Fibroblast of mammary gland (primary cell): ENCODE measurements at regions not wholly inside any gene's neighbourhood (a gene's known extent, or its start where the extent isn't known, plus 50 kb on each side); places are given as distances from the start of the nearest gene placed in this dataset.

Source experiments
- DNase-seq: peaks from one replicate; pipeline ENCODE4 v3.0.0-alpha.2; 2010; ENCODE audit warnings: low read depth
- H3K4me3 ChIP-seq: 2 replicates; pipeline ENCODE4 v1.5.1; 2011; ENCODE audit warnings: low read depth, mild to moderate bottlenecking, low read length, moderate library complexity; ENCODE audit not compliant: control insufficient read depth
- TF ChIP-seq, protein P1 (sequence below): conservative IDR thresholded peaks from 2 replicates; pipeline ENCODE4 v1.5.1; 2011; ENCODE audit warnings: low read depth, low read length, inconsistent platforms; ENCODE audit not compliant: control insufficient read depth, insufficient read depth

GRCh38 chr5:117218789-117219188 is 644.2 kb upstream of the SEMA6A start:
- no peak overlapping the region for H3K4me3 ChIP-seq
- DNase-seq: no peak
- TF ChIP-seq, protein P1, sequence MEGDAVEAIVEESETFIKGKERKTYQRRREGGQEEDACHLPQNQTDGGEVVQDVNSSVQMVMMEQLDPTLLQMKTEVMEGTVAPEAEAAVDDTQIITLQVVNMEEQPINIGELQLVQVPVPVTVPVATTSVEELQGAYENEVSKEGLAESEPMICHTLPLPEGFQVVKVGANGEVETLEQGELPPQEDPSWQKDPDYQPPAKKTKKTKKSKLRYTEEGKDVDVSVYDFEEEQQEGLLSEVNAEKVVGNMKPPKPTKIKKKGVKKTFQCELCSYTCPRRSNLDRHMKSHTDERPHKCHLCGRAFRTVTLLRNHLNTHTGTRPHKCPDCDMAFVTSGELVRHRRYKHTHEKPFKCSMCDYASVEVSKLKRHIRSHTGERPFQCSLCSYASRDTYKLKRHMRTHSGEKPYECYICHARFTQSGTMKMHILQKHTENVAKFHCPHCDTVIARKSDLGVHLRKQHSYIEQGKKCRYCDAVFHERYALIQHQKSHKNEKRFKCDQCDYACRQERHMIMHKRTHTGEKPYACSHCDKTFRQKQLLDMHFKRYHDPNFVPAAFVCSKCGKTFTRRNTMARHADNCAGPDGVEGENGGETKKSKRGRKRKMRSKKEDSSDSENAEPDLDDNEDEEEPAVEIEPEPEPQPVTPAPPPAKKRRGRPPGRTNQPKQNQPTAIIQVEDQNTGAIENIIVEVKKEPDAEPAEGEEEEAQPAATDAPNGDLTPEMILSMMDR: no peak

GRCh38 chr5:117212866-117213265 is 638.2 kb upstream of the SEMA6A start:
- DNase-seq: no peak
- H3K4me3 ChIP-seq: no peak overlapping the region
- TF ChIP-seq, protein P1: no peak

DNA sequence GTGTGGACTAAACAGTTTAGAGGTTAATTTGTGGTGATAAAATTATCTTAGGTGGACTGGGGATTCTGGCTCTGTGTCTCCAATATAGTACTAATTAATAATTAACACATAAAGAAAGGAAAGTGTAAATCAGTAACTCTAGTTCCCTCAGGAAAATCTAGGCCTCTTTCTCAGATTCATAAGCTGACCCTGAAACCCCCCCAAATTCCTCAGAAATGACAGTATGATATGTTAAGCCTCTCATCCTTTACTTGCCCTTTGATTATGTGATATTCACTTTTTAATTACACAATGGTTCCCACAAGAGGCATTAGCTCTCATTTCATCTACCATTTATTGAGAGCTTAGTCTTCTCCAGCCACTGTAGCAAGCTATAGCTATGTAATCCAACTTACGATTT is 636.2 kb upstream of the SEMA6A start:
- DNase-seq: no peak
- TF ChIP-seq, protein P1: no peak

GRCh38 chr5:117209479-117209878 is 634.9 kb upstream of the SEMA6A start:
- DNase-seq: no peak
- no peak overlapping the region for H3K4me3 ChIP-seq
- TF ChIP-seq, protein P1: no peak

More for the DNA sequence above, 636.2 kb upstream of the SEMA6A start:
- no peak overlapping the region for H3K4me3 ChIP-seq

- no peak for DNase-seq
- TF ChIP-seq, protein P1: no peak
- H3K4me3 ChIP-seq: no peak overlapping the region
Measured at GRCh38 chr5:117207088-117207668, 632.6 kb upstream of the SEMA6A start.

GRCh38 chr5:117205894-117206293 is 631.3 kb upstream of the SEMA6A start:
- H3K4me3 ChIP-seq: no peak overlapping the region
- DNase-seq: no peak
- TF ChIP-seq, protein P1: no peak
